ENCODE measurements at regions not wholly inside any gene's neighbourhood (a gene's known extent, or its start where the extent isn't known, plus 50 kb on each side); places are given as distances from the start of the nearest gene placed in this dataset.

- Histone ChIP-seq H3K4me1 (ENCODE audit: control insufficient read depth in 4 of 4, insufficient read depth in 4 of 4, low read length in 3 of 4) (no peaks in the 10 kb centered on the region), H3K27me3 (ENCODE audit: control insufficient read depth in 4 of 4, insufficient read depth in 4 of 4, low read length in 3 of 4) (peaks cover 0 to 3% (median 2%) of the 10 kb centered on the region in 4 donors), H3K9me3 (ENCODE audit: control insufficient read depth in 4 of 4, low read length in 3 of 4) (peaks cover 0 to 4% (median 0%) of the 10 kb centered on the region in 4 donors), H3K4me3 (ENCODE audit: low read depth in 1 of 3, low read length in 3 of 3) (no peak overlapping the region), H3K36me3 (ENCODE audit: control insufficient read depth in 4 of 4, insufficient read depth in 3 of 4, low read depth in 1 of 4, low read length in 3 of 4) (no peaks in the 10 kb centered on the region), H3K9ac (ENCODE audit: low read depth in 1 of 2, low read length in 2 of 2) (no peak overlapping the region), H3K27ac (ENCODE audit: low read depth in 1 of 2, low read length in 2 of 2) (no peak overlapping the region)
- no peak for TF ChIP-seq TAF1 (conservative IDR thresholded peaks at IDR 0.05)
- no peak for TF ChIP-seq MAX (IDR thresholded peaks at IDR 0.05)
- no peak for TF ChIP-seq HNF4G (IDR thresholded peaks at IDR 0.05)
- TF ChIP-seq FOXA1 (IDR thresholded peaks at IDR 0.05), result no peak
- no peak for TF ChIP-seq GABPA (IDR thresholded peaks at IDR 0.05 in 1 of 2, conservative IDR thresholded peaks at IDR 0.05 in 1 of 2)
- no peak for TF ChIP-seq SP1 (IDR thresholded peaks at IDR 0.05)
- no peak for TF ChIP-seq ZBTB33 (IDR thresholded peaks at IDR 0.05)
- TF ChIP-seq JUND (IDR thresholded peaks at IDR 0.05), result no peak
- TF ChIP-seq RXRA (IDR thresholded peaks at IDR 0.05), result no peak
- TF ChIP-seq, protein P1, sequence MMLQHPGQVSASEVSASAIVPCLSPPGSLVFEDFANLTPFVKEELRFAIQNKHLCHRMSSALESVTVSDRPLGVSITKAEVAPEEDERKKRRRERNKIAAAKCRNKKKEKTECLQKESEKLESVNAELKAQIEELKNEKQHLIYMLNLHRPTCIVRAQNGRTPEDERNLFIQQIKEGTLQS (IDR thresholded peaks at IDR 0.05), result no peak
- no peak for TF ChIP-seq EGR1 (IDR thresholded peaks at IDR 0.05; ENCODE audit: low read depth in 2 of 2)
- TF ChIP-seq FOXA2 (IDR thresholded peaks at IDR 0.05), result no peak
- TF ChIP-seq, protein P2, sequence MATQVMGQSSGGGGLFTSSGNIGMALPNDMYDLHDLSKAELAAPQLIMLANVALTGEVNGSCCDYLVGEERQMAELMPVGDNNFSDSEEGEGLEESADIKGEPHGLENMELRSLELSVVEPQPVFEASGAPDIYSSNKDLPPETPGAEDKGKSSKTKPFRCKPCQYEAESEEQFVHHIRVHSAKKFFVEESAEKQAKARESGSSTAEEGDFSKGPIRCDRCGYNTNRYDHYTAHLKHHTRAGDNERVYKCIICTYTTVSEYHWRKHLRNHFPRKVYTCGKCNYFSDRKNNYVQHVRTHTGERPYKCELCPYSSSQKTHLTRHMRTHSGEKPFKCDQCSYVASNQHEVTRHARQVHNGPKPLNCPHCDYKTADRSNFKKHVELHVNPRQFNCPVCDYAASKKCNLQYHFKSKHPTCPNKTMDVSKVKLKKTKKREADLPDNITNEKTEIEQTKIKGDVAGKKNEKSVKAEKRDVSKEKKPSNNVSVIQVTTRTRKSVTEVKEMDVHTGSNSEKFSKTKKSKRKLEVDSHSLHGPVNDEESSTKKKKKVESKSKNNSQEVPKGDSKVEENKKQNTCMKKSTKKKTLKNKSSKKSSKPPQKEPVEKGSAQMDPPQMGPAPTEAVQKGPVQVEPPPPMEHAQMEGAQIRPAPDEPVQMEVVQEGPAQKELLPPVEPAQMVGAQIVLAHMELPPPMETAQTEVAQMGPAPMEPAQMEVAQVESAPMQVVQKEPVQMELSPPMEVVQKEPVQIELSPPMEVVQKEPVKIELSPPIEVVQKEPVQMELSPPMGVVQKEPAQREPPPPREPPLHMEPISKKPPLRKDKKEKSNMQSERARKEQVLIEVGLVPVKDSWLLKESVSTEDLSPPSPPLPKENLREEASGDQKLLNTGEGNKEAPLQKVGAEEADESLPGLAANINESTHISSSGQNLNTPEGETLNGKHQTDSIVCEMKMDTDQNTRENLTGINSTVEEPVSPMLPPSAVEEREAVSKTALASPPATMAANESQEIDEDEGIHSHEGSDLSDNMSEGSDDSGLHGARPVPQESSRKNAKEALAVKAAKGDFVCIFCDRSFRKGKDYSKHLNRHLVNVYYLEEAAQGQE (IDR thresholded peaks at IDR 0.05), result no peak
- no peak for TF ChIP-seq CTCF (IDR thresholded peaks at IDR 0.05; ENCODE audit: low read depth, low read length, missing input control)
- no peak for TF ChIP-seq HNF4A (conservative IDR thresholded peaks at IDR 0.05)
- TF ChIP-seq RAD21 (IDR thresholded peaks at IDR 0.05), result no peak
- TF ChIP-seq YY1 (IDR thresholded peaks at IDR 0.05), result no peak
- TF ChIP-seq NR2F2 (IDR thresholded peaks at IDR 0.05), result no peak
- WGBS, result 78% methylated on average over 8 of the region's 8 CpGs
- no peak for DNase-seq (ENCODE audit: low spot score)
Measured at GRCh38 chr11:130813196-130813595, 103.1 kb downstream of the SNX19 start.
